Stimulated activated CD8-positive, alpha-beta memory T cell treated with anti-CD3 and anti-CD28 coated beads, Interleukin-12 subunit alpha, Interleukin-12 subunit beta, amount 100 ng/mL, for 24 hours (primary cell): ENCODE measurements at regions not wholly inside any gene's neighbourhood (a gene's known extent, or its start where the extent isn't known, plus 50 kb on each side); places are given as distances from the start of the nearest gene placed in this dataset.

ENCODE experiments used
- DNase-seq: peaks from one replicate; pipeline ENCODE4 v3.0.0-alpha.2; 2020; ENCODE audit errors: extremely low read depth

GRCh38 chr6:79776076-79776475 lies 144.9 kb downstream of the SH3BGRL2 start:
- DNase-seq, result no peak

- DNase-seq, result no peak
Measured at GRCh38 chr6:79775222-79775621, 144.1 kb downstream of the SH3BGRL2 start.

- no peak for DNase-seq
Measured at GRCh38 chr6:79764747-79765146, 133.6 kb downstream of the SH3BGRL2 start.

GRCh38 chr6:79763301-79763700 lies 132.2 kb downstream of the SH3BGRL2 start:
- DNase-seq, result no peak

GRCh38 chr6:79762370-79762769 lies 131.2 kb downstream of the SH3BGRL2 start:
- no peak for DNase-seq

- no peak for DNase-seq
Measured at GRCh38 chr6:79756496-79756895, 125.4 kb downstream of the SH3BGRL2 start.

- DNase-seq, result no peak
Measured at GRCh38 chr6:79755967-79756366, 124.8 kb downstream of the SH3BGRL2 start.
